Neural cell (in vitro differentiated cells): ENCODE measurements at regions not wholly inside any gene's neighbourhood (a gene's known extent, or its start where the extent isn't known, plus 50 kb on each side); places are given as distances from the start of the nearest gene placed in this dataset.

Experiments used
- CTCF ChIP-seq: fragments of 450-650 bp; IDR thresholded peaks from 2 replicates; pipeline ENCODE4 v1.5.1; 2014; ENCODE audit warnings: antibody characterized with exemption, mild to moderate bottlenecking, moderate library complexity; ENCODE audit not compliant: poor library complexity, severe bottlenecking
- EP300 ChIP-seq: fragments of 450-650 bp; conservative IDR thresholded peaks from 2 replicates; pipeline ENCODE4 v1.6.1; 2014; ENCODE audit warnings: antibody characterized with exemption, mild to moderate bottlenecking, moderate library complexity; ENCODE audit not compliant: poor library complexity, severe bottlenecking
- EZH2 ChIP-seq: fragments of 200-600, 300-800 bp; shearing (Covaris generic), sonication (generic); IDR thresholded peaks from 2 replicates; pipeline ENCODE4 v1.6.1; 2014; ENCODE audit warnings: antibody characterized with exemption, low read length, borderline replicate concordance, mild to moderate bottlenecking; ENCODE audit not compliant: insufficient read depth, poor library complexity, severe bottlenecking
- MXI1 ChIP-seq: fragments of 450-650 bp; conservative IDR thresholded peaks from 2 replicates; pipeline ENCODE4 v1.6.1; 2014; ENCODE audit warnings: antibody characterized with exemption, mild to moderate bottlenecking; ENCODE audit not compliant: poor library complexity, severe bottlenecking
- POLR2AphosphoS5 ChIP-seq: IDR thresholded peaks from 2 replicates; pipeline ENCODE4 v1.6.1; 2012
- RAD21 ChIP-seq: fragments of 450-650 bp; conservative IDR thresholded peaks from 2 replicates; pipeline ENCODE4 v1.6.1; 2014; ENCODE audit warnings: antibody characterized with exemption, mild to moderate bottlenecking, moderate library complexity
- REST ChIP-seq: IDR thresholded peaks from 2 replicates; pipeline ENCODE4 v1.6.1; 2012; ENCODE audit warnings: borderline replicate concordance
- TAF1 ChIP-seq: IDR thresholded peaks from 2 replicates; pipeline ENCODE4 v1.6.1; 2012; ENCODE audit warnings: low read depth

GRCh38 chr11:7186676-7187075 lies 65.0 kb upstream of the SYT9 start:
- TF ChIP-seq CTCF (no peak), EZH2 (no peak), POLR2AphosphoS5 (no peak), RAD21 (no peak), MXI1 (no peak), EP300 (no peak), TAF1 (no peak), REST (no peak)
